ENCODE measurements at regions not wholly inside any gene's neighbourhood (a gene's known extent, or its start where the extent isn't known, plus 50 kb on each side); places are given as distances from the start of the nearest gene placed in this dataset.
"Not testable (repeated sequence)": the region's sequence is repeated elsewhere in the genome, so short reads cannot be mapped to it uniquely, and the experiment has no call there.

DNA sequence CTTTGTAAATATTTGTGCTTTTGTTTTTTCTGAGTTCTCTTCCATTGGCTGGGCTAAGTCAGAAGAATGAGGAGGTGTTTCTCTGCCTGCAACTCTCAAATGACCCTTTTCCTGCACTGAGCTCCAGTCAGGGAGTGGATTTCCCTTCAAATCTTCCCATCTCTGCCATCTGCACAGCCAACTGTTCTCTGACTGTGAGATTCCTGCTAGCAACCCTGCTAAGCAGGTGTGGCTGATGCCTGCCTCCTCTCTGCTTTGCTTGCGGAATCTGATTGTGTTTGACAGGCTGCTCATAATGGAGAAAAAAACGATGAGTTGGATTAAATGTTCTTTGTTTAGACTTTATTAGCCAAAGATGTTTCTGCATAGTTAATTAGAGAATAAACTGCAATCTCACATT is 519.8 kb downstream of the TMEM114 start:
- H3K27me3 ChIP-seq: no peaks in the 10 kb centered on the region
- no peak overlapping the region for H3K4me3 ChIP-seq
- H3K36me3 ChIP-seq: no peaks in the 10 kb centered on the region
- TF ChIP-seq, protein P1, sequence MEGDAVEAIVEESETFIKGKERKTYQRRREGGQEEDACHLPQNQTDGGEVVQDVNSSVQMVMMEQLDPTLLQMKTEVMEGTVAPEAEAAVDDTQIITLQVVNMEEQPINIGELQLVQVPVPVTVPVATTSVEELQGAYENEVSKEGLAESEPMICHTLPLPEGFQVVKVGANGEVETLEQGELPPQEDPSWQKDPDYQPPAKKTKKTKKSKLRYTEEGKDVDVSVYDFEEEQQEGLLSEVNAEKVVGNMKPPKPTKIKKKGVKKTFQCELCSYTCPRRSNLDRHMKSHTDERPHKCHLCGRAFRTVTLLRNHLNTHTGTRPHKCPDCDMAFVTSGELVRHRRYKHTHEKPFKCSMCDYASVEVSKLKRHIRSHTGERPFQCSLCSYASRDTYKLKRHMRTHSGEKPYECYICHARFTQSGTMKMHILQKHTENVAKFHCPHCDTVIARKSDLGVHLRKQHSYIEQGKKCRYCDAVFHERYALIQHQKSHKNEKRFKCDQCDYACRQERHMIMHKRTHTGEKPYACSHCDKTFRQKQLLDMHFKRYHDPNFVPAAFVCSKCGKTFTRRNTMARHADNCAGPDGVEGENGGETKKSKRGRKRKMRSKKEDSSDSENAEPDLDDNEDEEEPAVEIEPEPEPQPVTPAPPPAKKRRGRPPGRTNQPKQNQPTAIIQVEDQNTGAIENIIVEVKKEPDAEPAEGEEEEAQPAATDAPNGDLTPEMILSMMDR (IDR thresholded peaks at IDR 0.05): no peak
- DNase-seq (ENCODE audit: low spot score): no peak
- H3K4me1 ChIP-seq: no peaks in the 10 kb centered on the region
- H3K9me3 ChIP-seq: peaks cover 0 to 30% of the 10 kb centered on the region in 2 donors
- H3K27ac ChIP-seq: no peak overlapping the region

DNA sequence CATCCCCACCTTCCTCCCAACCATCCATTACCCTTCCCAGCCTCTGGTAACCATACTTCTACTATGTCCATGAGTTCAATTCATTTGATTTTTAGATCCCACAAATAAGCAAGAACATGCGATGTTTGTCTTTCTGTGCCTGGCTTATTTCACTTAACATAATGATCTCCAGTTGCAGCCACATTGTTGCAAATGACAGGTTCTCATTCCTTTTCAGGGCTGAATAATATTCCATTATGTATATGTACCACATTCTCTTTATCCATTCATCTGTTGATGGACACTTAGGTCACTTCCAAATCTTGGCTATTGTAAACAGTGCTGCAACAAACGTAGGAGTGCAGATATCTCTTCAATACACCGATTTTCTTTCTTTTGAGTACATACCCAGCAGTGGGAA is 522.1 kb downstream of the TMEM114 start:
- H3K9me3 ChIP-seq: peaks cover 0 to 33% of the 10 kb centered on the region in 2 donors
- not testable (repeated sequence) for DNase-seq (ENCODE audit: low spot score); H3K27ac ChIP-seq; H3K4me1 ChIP-seq; H3K36me3 ChIP-seq; H3K27me3 ChIP-seq; H3K4me3 ChIP-seq

DNA sequence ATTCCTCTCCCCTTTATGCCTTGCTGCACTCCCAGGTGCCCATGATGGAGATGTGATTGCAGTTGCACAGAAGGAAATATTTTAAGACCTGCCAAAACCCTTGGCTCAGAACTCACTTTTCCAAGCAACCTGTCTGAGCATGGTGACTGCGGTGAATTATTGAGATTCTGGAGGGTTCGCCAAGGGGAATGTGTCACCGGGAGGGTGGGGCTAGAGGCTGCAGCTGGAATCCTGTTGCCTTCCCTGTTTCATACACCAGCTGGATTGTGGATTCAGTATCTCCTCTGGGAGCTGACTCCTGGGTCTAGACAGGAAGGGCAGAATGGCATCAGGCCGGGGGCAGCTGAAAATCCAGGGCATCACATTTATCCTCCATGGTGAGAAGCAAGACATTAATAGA is 527.2 kb downstream of the TMEM114 start:
- TF ChIP-seq, protein P1 (IDR thresholded peaks at IDR 0.05): no peak
- Histone ChIP-seq H3K27me3 (no peaks in the 10 kb centered on the region), H3K27ac (no peak overlapping the region), H3K36me3 (no peaks in the 10 kb centered on the region), H3K4me1 (no peaks in the 10 kb centered on the region), H3K9me3 (peaks cover 0 to 28% of the 10 kb centered on the region in 2 donors), H3K4me3 (no peak overlapping the region)
- no peak for DNase-seq (ENCODE audit: low spot score)

DNA sequence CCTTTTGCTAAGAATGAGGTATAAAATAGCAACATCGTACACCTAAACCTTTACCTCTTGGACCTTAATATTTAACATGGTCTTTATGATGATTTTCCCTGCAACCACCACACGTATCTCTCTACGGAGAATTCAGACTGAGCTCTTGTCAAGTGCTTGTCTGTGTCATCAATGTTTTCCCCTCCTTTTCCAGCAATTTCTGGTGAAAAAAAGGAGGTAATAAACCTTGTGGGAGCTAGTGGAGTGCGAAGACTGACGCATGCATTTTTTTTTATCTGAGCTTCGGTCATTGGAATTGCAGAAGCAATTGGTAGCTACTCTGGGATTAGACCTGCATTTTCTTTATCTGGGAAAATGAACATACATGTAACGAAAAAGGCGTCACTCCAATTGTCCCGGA is 527.6 kb downstream of the TMEM114 start:
- no peaks in the 10 kb centered on the region for H3K4me1 ChIP-seq
- H3K4me3 ChIP-seq: no peak overlapping the region
- DNase-seq (ENCODE audit: low spot score): no peak
- H3K9me3 ChIP-seq: peaks cover 0 to 25% of the 10 kb centered on the region in 2 donors
- no peaks in the 10 kb centered on the region for H3K36me3 ChIP-seq
- no peak overlapping the region for H3K27ac ChIP-seq
- H3K27me3 ChIP-seq: no peaks in the 10 kb centered on the region
- TF ChIP-seq, protein P1 (IDR thresholded peaks at IDR 0.05): no peak

DNA sequence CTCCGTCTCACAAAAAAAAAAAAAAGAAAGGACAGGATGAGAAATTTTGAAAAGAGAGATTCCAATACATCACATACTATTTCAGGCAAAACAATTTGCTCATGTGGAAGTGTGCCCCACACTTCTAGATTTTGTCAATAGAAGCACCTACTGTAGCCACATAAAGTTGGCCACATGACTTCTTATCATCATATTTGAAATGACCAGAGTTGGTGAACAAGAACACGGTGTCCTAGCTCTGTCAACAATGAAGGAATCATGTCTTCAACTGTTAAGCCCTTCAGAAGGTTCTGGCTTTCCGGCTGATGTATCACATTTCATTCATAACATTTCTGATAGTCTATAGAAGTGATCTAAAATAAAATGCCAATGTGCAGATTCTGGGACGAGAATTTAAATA is 534.5 kb downstream of the TMEM114 start:
- H3K9me3 ChIP-seq: no peaks in the 10 kb centered on the region
- no peaks in the 10 kb centered on the region for H3K4me1 ChIP-seq
- H3K27me3 ChIP-seq: no peaks in the 10 kb centered on the region
- no peaks in the 10 kb centered on the region for H3K36me3 ChIP-seq
- TF ChIP-seq, protein P1 (IDR thresholded peaks at IDR 0.05): no peak
- H3K4me3 ChIP-seq: no peak overlapping the region
- DNase-seq (ENCODE audit: low spot score): no peak
- no peak overlapping the region for H3K27ac ChIP-seq

DNA sequence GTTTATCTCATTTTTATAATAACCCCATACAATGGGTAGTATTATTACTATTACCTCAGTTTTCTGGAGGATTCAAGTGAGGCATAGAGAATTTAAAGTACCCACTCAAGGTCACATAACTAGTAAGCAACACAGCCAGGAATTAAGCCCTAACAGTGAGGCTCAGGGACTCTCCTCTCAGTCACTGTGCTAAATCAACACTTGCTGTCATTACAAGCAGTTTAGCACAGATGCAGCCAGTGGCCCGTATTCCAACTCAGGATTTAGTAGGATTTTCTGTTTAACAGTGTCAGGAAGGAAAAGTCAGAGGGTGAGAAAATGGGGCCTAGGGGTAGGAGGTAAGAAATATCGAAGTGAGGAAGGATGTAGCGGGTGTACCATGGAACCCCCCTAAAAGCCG is 536.9 kb downstream of the TMEM114 start:
- Histone ChIP-seq H3K27me3 (no peaks in the 10 kb centered on the region), H3K27ac (no peak overlapping the region), H3K4me3 (no peak overlapping the region), H3K9me3 (no peaks in the 10 kb centered on the region), H3K36me3 (no peaks in the 10 kb centered on the region), H3K4me1 (no peaks in the 10 kb centered on the region)
- TF ChIP-seq, protein P1 (IDR thresholded peaks at IDR 0.05): no peak
- DNase-seq (ENCODE audit: low spot score): no peak
